ENCODE measurements at regions not wholly inside any gene's neighbourhood (a gene's known extent, or its start where the extent isn't known, plus 50 kb on each side); places are given as distances from the start of the nearest gene placed in this dataset.

DNA sequence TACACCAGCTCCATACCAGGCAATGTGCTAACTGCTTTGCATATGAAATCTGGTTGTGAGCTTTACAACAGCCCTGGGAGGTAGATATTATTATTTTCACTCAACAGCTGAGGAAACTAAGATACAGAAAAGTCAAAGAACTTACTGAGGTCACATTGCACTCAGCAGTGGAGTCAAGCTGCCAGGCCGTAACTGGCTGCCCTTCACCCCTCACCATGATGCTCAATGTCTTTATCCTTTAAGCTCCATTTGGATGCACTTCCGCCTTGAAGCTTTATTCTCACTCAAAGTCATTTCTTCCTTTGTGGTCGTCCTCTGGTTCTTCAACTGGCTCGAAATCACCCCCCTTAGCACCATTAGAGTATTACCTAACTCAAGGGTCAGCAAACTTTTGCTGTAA lies 81.7 kb upstream of the RALGPS2 start:
- Histone ChIP-seq H3K27ac (no peak overlapping the region), H3K4me3 (no peak overlapping the region), H3K27me3 (no peaks in the 10 kb centered on the region), H3K4me1 (peaks cover 0 to 5% (median 1%) of the 10 kb centered on the region in 4 donors), H3K36me3 (no peaks in the 10 kb centered on the region), H3K9me3 (no peaks in the 10 kb centered on the region)
- no peak for TF ChIP-seq POLR2AphosphoS5 (IDR thresholded peaks at IDR 0.05)
- TF ChIP-seq POLR2A (IDR thresholded peaks at IDR 0.05), result no peak
- no peak for TF ChIP-seq CTCF (IDR thresholded peaks at IDR 0.05)
- no peak for TF ChIP-seq EP300 (IDR thresholded peaks at IDR 0.05; ENCODE audit: low read depth)
- in situ Hi-C loops (cut with MboI; ENCODE audit: low pct_ligation_motif_present in 1 of 4, low pct_unique_long_range_greater_than_20kb in 1 of 4, low sequenced_read_pairs in 3 of 4), result no loop called here
- DNase-seq, result no peak
- intact Hi-C loops (cut with DNase I; ENCODE audit: low total_unique reads), result no loop called here
- whole genome bisulfite sequencing, 2 donors (ENCODE audit: low coverage in 1 of 2), result 83 to 94% methylated on average over 4 of the region's 4 CpGs

DNA sequence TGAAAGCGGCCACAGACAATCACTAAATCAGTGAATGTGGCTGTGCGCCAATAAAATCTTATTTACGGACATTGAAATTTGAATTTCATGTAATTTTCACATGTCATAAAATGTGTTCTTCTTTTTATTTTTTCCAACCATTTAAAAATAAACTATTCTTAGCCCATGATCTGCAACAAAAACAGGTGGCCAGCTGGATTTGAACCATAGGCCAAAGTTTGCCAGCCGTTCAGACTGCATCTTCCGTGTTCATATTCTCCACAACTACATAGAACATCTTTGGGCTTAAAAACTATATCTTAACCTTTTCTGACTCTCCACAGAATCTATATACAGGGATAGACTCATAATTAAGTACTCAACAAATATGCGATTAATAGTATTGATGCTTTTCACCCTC lies 81.2 kb upstream of the RALGPS2 start:
- Histone ChIP-seq H3K9me3 (no peaks in the 10 kb centered on the region), H3K36me3 (no peaks in the 10 kb centered on the region), H3K4me1 (peaks cover 0 to 5% (median 1%) of the 10 kb centered on the region in 4 donors), H3K27ac (no peak overlapping the region), H3K4me3 (no peak overlapping the region), H3K27me3 (no peaks in the 10 kb centered on the region)
- intact Hi-C loops (cut with DNase I; ENCODE audit: low total_unique reads) (no loop called here), in situ Hi-C loops (cut with MboI; ENCODE audit: low pct_ligation_motif_present in 1 of 4, low pct_unique_long_range_greater_than_20kb in 1 of 4, low sequenced_read_pairs in 3 of 4) (no loop called here)
- WGBS, 2 donors (ENCODE audit: low coverage in 1 of 2), result 95 to 97% methylated on average over 6 of the region's 6 CpGs
- DNase-seq, result no peak
- TF ChIP-seq POLR2AphosphoS5 (IDR thresholded peaks at IDR 0.05) (no peak), EP300 (IDR thresholded peaks at IDR 0.05; ENCODE audit: low read depth) (no peak), POLR2A (IDR thresholded peaks at IDR 0.05) (no peak), CTCF (IDR thresholded peaks at IDR 0.05) (no peak)

DNA sequence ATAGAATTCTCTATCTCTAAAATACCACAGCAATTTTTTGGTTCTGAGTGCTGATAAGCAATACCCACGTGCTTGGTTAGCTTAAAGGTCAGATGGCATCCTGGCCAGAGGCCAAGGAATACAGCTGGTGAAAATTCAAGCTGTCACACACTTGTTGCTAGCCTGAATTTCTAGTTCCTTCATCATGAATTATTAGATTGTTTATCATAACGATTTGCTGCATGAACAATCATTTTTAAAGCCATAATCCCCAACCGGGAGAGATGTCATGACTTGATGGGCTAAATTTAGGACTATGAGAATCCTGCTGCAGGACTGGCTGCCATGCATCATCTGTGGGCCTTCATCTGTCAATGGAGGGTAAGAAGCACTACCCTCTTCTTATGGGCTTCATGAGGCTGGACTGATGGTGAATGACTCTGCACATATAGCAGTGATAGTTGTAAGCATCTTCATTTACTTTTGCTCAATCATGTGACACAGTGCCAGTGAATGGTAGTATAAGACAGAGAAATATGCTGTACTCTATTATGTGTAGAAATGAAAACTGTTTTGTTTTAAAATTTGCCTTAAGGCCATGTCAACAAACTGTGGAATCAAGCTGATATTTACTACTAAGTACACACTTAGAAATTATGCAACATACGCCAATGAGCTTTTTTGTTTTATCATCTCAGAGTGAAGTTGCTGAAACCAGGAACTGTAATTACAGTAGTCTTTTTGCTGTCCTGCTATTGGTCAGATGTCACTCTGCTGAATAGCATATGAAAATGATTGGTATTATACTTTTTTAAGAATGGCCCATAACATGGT lies 80.5 kb upstream of the RALGPS2 start:
- DNase-seq, result peak; percentile 44
- 30 to 31% methylated on average over 4 of the region's 4 CpGs for WGBS, 2 donors (ENCODE audit: low coverage in 1 of 2)
- Histone ChIP-seq H3K9me3 (no peaks in the 10 kb centered on the region), H3K27me3 (no peaks in the 10 kb centered on the region), H3K27ac (no peak overlapping the region), H3K36me3 (no peaks in the 10 kb centered on the region), H3K4me1 (peaks cover 0 to 5% (median 1%) of the 10 kb centered on the region in 4 donors), H3K4me3 (no peak overlapping the region)
- intact Hi-C loops (cut with DNase I; ENCODE audit: low total_unique reads) (no loop called here), in situ Hi-C loops (cut with MboI; ENCODE audit: low pct_ligation_motif_present in 1 of 4, low pct_unique_long_range_greater_than_20kb in 1 of 4, low sequenced_read_pairs in 3 of 4) (no loop called here)
- TF ChIP-seq POLR2A (IDR thresholded peaks at IDR 0.05) (no peak), EP300 (IDR thresholded peaks at IDR 0.05; ENCODE audit: low read depth) (no peak), POLR2AphosphoS5 (IDR thresholded peaks at IDR 0.05) (no peak), CTCF (IDR thresholded peaks at IDR 0.05) (no peak)

DNA sequence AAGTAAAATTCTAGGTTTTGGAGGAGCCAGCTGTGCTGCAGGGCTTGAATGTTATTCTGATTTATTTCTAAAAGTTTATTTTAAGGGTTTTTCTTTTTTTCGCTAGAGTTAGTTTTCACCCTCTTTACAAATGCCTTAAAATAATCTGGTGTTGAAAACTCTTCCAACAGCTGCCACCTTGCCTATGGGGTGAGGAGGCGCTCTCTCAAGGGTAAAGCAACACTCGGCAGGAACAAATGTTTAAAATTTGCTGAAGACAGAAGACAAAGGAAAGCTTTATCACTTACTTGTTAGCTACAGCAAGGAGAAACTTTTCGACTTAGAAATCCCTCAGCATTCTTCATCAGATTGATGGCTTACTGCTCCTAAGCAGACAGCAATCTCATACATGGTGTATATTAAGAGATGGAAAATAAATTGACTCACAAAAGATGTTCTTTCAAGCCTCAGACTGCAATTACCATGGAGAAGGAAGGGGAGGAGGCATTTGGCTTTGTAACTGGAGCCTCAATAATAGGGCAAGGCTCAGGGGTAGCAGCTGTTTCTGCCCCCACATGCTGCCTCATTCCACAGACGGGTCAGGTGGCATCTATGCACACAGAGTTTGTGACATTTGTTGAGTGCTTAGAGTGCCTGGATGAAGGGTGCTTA lies 79.8 kb upstream of the RALGPS2 start:
- Histone ChIP-seq H3K36me3 (no peaks in the 10 kb centered on the region), H3K27ac (no peak overlapping the region), H3K4me3 (no peak overlapping the region), H3K4me1 (peaks cover 0 to 5% (median 1%) of the 10 kb centered on the region in 4 donors), H3K27me3 (no peaks in the 10 kb centered on the region), H3K9me3 (no peaks in the 10 kb centered on the region)
- TF ChIP-seq POLR2A (IDR thresholded peaks at IDR 0.05) (no peak), CTCF (IDR thresholded peaks at IDR 0.05) (no peak)
- DNase-seq, result no peak
- 68 to 90% methylated on average over 5 of the region's 5 CpGs for WGBS, 2 donors (ENCODE audit: low coverage in 1 of 2)
- in situ Hi-C loops (cut with MboI; ENCODE audit: low pct_ligation_motif_present in 1 of 4, low pct_unique_long_range_greater_than_20kb in 1 of 4, low sequenced_read_pairs in 3 of 4) (no loop called here), intact Hi-C loops (cut with DNase I; ENCODE audit: low total_unique reads) (no loop called here)
